A673 (cell line): ENCODE measurements at regions not wholly inside any gene's neighbourhood (a gene's known extent, or its start where the extent isn't known, plus 50 kb on each side); places are given as distances from the start of the nearest gene placed in this dataset.

Source experiments
- BruUV-seq: library from RNA; stranded (reverse); fragments of 400-500 nt; replicated peaks from 2 replicates; lab custom pipeline; 2021; lab: Mats Ljungman, UMichigan
- CTCF ChIA-PET: fragments of 300-600 bp; sonication (Branson Sonifier 250); formaldehyde crosslinking; loops from one replicate; lab custom pipeline; 2022; ENCODE audit warnings: antibody characterized with exemption; lab: Charles Lee
- POLR2A ChIA-PET: fragments of 300-600 bp; sonication (Branson Sonifier 250); formaldehyde crosslinking; loops from one replicate; lab custom pipeline; 2022; ENCODE audit warnings: antibody characterized with exemption; ENCODE audit not compliant: low non-redundant PET; lab: Charles Lee
- DNase-seq: peaks from one replicate; pipeline ENCODE4 v3.0.0-alpha.2; 2015; ENCODE audit warnings: low spot score
- H3K27ac ChIP-seq: fragments of 200-600 bp; sonication (generic); 2 replicates; pipeline ENCODE4 v1.5.1; 2016; ENCODE audit warnings: mixed run types, low read depth, mild to moderate bottlenecking, mixed read lengths, antibody characterized with exemption, low read length; ENCODE audit not compliant: poor library complexity, severe bottlenecking
- H3K27me3 ChIP-seq: fragments of 200-600 bp; sonication (generic); replicated peaks from 2 replicates; pipeline ENCODE4 v1.6.1; 2017; ENCODE audit warnings: mixed run types, low read depth, mild to moderate bottlenecking, mixed read lengths, antibody characterized with exemption, low read length; ENCODE audit not compliant: insufficient read depth, poor library complexity
- H3K36me3 ChIP-seq: fragments of 200-600 bp; sonication (generic); 2 replicates; pipeline ENCODE4 v1.6.1; 2016; ENCODE audit warnings: mixed run types, mild to moderate bottlenecking, mixed read lengths, antibody characterized with exemption, low read length; ENCODE audit not compliant: insufficient read depth, poor library complexity, severe bottlenecking
- H3K4me1 ChIP-seq: fragments of 200-600 bp; sonication (generic); 2 replicates; pipeline ENCODE4 v1.6.1; 2017; ENCODE audit warnings: mixed run types, mild to moderate bottlenecking, mixed read lengths, antibody characterized with exemption, low read length; ENCODE audit not compliant: insufficient read depth, poor library complexity, severe bottlenecking
- H3K4me3 ChIP-seq: fragments of 200-600 bp; sonication (generic); 2 replicates; pipeline ENCODE4 v1.5.1; 2016; ENCODE audit warnings: low read depth, mixed run types, mild to moderate bottlenecking, mixed read lengths, low read length; ENCODE audit not compliant: poor library complexity, severe bottlenecking
- H3K9me3 ChIP-seq: fragments of 200-600 bp; sonication (generic); 2 replicates; pipeline ENCODE4 v1.6.1; 2016; ENCODE audit warnings: mixed run types, low read depth, mild to moderate bottlenecking, mixed read lengths, antibody characterized with exemption, low read length; ENCODE audit not compliant: poor library complexity, severe bottlenecking
- CTCF ChIP-seq: fragments of 300-800, 200-600 bp; sonication (generic); conservative IDR thresholded peaks from 2 replicates; pipeline ENCODE4 v1.5.1; 2017; ENCODE audit warnings: low read depth, mild to moderate bottlenecking, antibody characterized with exemption, low read length, moderate library complexity, mixed read lengths
- EZH2 ChIP-seq: fragments of 200-600 bp; sonication (generic); IDR thresholded peaks from 2 replicates; pipeline ENCODE4 v1.6.1; 2017; ENCODE audit warnings: borderline replicate concordance, low read depth, mild to moderate bottlenecking, mixed read lengths, antibody characterized with exemption, low read length; ENCODE audit not compliant: poor library complexity, severe bottlenecking
- intact Hi-C: fragments of 100-400 bp; cut with micrococcal nuclease; formaldehyde crosslinking; loops from one replicate; pipeline ENCODE4 v1.10.0; 2022; ENCODE audit not compliant: unreplicated experiment

DNA sequence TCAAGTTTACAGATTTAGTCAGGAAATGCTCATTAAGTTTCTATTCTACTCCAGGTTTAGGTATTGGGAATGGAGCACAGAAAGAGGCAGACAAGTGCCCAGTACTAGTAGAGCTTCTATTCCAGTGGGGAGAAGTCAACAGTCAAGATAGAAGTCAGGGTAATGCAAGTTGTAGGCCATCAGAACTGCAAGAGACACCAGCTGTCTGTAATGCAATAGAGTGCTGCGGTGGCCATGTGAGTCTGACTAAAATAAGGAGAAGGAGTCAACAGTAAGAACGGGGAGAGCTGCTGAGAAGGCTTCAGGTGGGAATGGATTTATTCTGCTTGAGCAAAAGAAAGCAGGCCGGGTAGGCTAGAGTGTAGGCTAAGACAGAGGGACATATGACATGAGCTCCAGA lies 515.0 kb downstream of the QKI start:
- intact Hi-C loops = no loop called here
- ChIA-PET POLR2A (no interaction called here), CTCF (no interaction called here)
- no peak for TF ChIP-seq EZH2
- TF ChIP-seq CTCF = no peak
- BruUV-seq = no TSS peak
- Histone ChIP-seq H3K27ac (no peak overlapping the region), H3K27me3 (no peaks in the 10 kb centered on the region), H3K4me3 (no peak overlapping the region), H3K9me3 (no peaks in the 10 kb centered on the region), H3K4me1 (no peaks in the 10 kb centered on the region), H3K36me3 (no peaks in the 10 kb centered on the region)
- DNase-seq = no peak

GRCh38 chr6:163926642-163927041 lies 512.1 kb downstream of the QKI start:
- no peak for DNase-seq
- ChIA-PET POLR2A (no interaction called here), CTCF (no interaction called here)
- Histone ChIP-seq H3K9me3 (no peaks in the 10 kb centered on the region), H3K27me3 (no peaks in the 10 kb centered on the region), H3K27ac (no peak overlapping the region), H3K4me3 (no peak overlapping the region), H3K4me1 (no peaks in the 10 kb centered on the region), H3K36me3 (no peaks in the 10 kb centered on the region)
- BruUV-seq = no TSS peak
- intact Hi-C loops = no loop called here
- TF ChIP-seq CTCF (no peak), EZH2 (no peak)

- Histone ChIP-seq H3K4me3 (no peak overlapping the region), H3K9me3 (no peaks in the 10 kb centered on the region), H3K27me3 (no peaks in the 10 kb centered on the region), H3K27ac (no peak overlapping the region), H3K4me1 (no peaks in the 10 kb centered on the region), H3K36me3 (no peaks in the 10 kb centered on the region)
- no TSS peak for BruUV-seq
- intact Hi-C loops = no loop called here
- CTCF ChIA-PET = no interaction called here
- no peak for TF ChIP-seq EZH2
- TF ChIP-seq CTCF = no peak
- POLR2A ChIA-PET = no interaction called here
- DNase-seq = no peak
Observed at GRCh38 chr6:163925839-163926238, 511.3 kb downstream of the QKI start.
